IMR-90 (cell line): ENCODE measurements at regions not wholly inside any gene's neighbourhood (a gene's known extent, or its start where the extent isn't known, plus 50 kb on each side); places are given as distances from the start of the nearest gene placed in this dataset.

Experiments
- CEBPB ChIP-seq: IDR thresholded peaks from 2 replicates; pipeline ENCODE4 v1.6.1; 2012; ENCODE audit warnings: low read depth, low read length, improper control_type of control experiment
- CTCF ChIP-seq: conservative IDR thresholded peaks from 2 replicates; pipeline ENCODE4 v1.5.1; 2012; ENCODE audit warnings: mild to moderate bottlenecking, low read depth, low read length, improper control_type of control experiment
- POLR2A ChIP-seq: IDR thresholded peaks from 2 replicates; pipeline ENCODE4 v1.6.1; 2012; ENCODE audit warnings: mild to moderate bottlenecking, low read depth, low read length

- no peak for TF ChIP-seq POLR2A
- TF ChIP-seq CEBPB: no peak
- no peak for TF ChIP-seq CTCF
Measured at GRCh38 chr11:20248871-20249270, 88.6 kb upstream of the DBX1 start.
